ENCODE measurements at regions not wholly inside any gene's neighbourhood (a gene's known extent, or its start where the extent isn't known, plus 50 kb on each side); places are given as distances from the start of the nearest gene placed in this dataset.
"Not testable (repeated sequence)": the region's sequence is repeated elsewhere in the genome, so short reads cannot be mapped to it uniquely, and the experiment has no call there.

GRCh38 chr6:18659994-18660393, 272.8 kb downstream of the RNF144B start:
- H3K9ac ChIP-seq (ENCODE audit: low read depth in 1 of 3, low read length in 3 of 3); H3K27me3 ChIP-seq (ENCODE audit: control insufficient read depth in 3 of 3, insufficient read depth in 3 of 3, low read length in 3 of 3); H3K4me3 ChIP-seq (ENCODE audit: low read length in 3 of 3); H3K9me3 ChIP-seq (ENCODE audit: control insufficient read depth in 3 of 3, low read length in 3 of 3); H3K36me3 ChIP-seq (ENCODE audit: control insufficient read depth in 3 of 3, insufficient read depth in 3 of 3, low read length in 3 of 3); H3K4me1 ChIP-seq (ENCODE audit: control insufficient read depth in 3 of 3, insufficient read depth in 3 of 3, low read length in 3 of 3); H3K27ac ChIP-seq (ENCODE audit: low read depth, low read length): not testable (repeated sequence)

GRCh38 chr6:18663011-18663410, 275.9 kb downstream of the RNF144B start:
- Histone ChIP-seq H3K9ac (ENCODE audit: low read depth in 1 of 3, low read length in 3 of 3) (no peak overlapping the region), H3K4me3 (ENCODE audit: low read length in 3 of 3) (no peak overlapping the region), H3K4me1 (ENCODE audit: control insufficient read depth in 3 of 3, insufficient read depth in 3 of 3, low read length in 3 of 3) (no peaks in the 10 kb centered on the region), H3K27me3 (ENCODE audit: control insufficient read depth in 3 of 3, insufficient read depth in 3 of 3, low read length in 3 of 3) (no peaks in the 10 kb centered on the region), H3K27ac (ENCODE audit: low read depth, low read length) (no peak overlapping the region), H3K36me3 (ENCODE audit: control insufficient read depth in 3 of 3, insufficient read depth in 3 of 3, low read length in 3 of 3) (no peaks in the 10 kb centered on the region), H3K9me3 (ENCODE audit: control insufficient read depth in 3 of 3, low read length in 3 of 3) (no peaks in the 10 kb centered on the region)

GRCh38 chr6:18664401-18664800, 277.3 kb downstream of the RNF144B start:
- no peaks in the 10 kb centered on the region for H3K36me3 ChIP-seq (ENCODE audit: control insufficient read depth in 3 of 3, insufficient read depth in 3 of 3, low read length in 3 of 3)
- H3K27me3 ChIP-seq (ENCODE audit: control insufficient read depth in 3 of 3, insufficient read depth in 3 of 3, low read length in 3 of 3) = no peaks in the 10 kb centered on the region
- no peak overlapping the region for H3K4me3 ChIP-seq (ENCODE audit: low read length in 3 of 3)
- no peaks in the 10 kb centered on the region for H3K9me3 ChIP-seq (ENCODE audit: control insufficient read depth in 3 of 3, low read length in 3 of 3)
- H3K27ac ChIP-seq (ENCODE audit: low read depth, low read length) = no peak overlapping the region
- no peaks in the 10 kb centered on the region for H3K4me1 ChIP-seq (ENCODE audit: control insufficient read depth in 3 of 3, insufficient read depth in 3 of 3, low read length in 3 of 3)
- H3K9ac ChIP-seq (ENCODE audit: low read depth in 1 of 3, low read length in 3 of 3) = no peak overlapping the region

GRCh38 chr6:18667612-18668011, 280.5 kb downstream of the RNF144B start:
- no peaks in the 10 kb centered on the region for H3K4me1 ChIP-seq (ENCODE audit: control insufficient read depth in 3 of 3, insufficient read depth in 3 of 3, low read length in 3 of 3)

DNA sequence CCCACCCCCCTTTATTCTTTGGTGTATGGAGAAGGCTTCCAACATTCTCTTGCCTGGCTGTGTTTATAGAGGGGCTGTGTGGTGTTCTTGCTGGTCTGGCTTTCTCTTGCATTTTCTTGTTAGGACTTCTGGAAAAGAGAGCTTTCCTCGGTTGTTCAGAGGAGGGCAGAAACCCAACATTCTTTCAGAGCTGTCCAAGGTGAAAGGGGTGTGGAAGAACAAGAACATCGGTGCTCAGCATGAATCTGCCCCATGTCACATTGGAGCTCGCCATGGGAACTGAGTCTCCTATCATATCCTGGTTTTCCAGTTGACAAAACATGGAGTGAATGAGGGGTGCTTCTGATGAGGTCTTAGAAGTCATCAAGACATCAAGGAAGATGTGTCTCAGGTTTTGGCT, 281.8 kb downstream of the RNF144B start:
- no peaks in the 10 kb centered on the region for H3K36me3 ChIP-seq (ENCODE audit: control insufficient read depth in 3 of 3, insufficient read depth in 3 of 3, low read length in 3 of 3)
- H3K27me3 ChIP-seq (ENCODE audit: control insufficient read depth in 3 of 3, insufficient read depth in 3 of 3, low read length in 3 of 3) = peaks cover 0 to 4% (median 0%) of the 10 kb centered on the region in 3 donors
- H3K4me1 ChIP-seq (ENCODE audit: control insufficient read depth in 3 of 3, insufficient read depth in 3 of 3, low read length in 3 of 3) = no peaks in the 10 kb centered on the region

More at GRCh38 chr6:18667612-18668011, 280.5 kb downstream of the RNF144B start:
- H3K27me3 ChIP-seq (ENCODE audit: control insufficient read depth in 3 of 3, insufficient read depth in 3 of 3, low read length in 3 of 3) = peaks cover 0 to 4% (median 0%) of the 10 kb centered on the region in 3 donors
- H3K9me3 ChIP-seq (ENCODE audit: control insufficient read depth in 3 of 3, low read length in 3 of 3) = no peaks in the 10 kb centered on the region
- no peak overlapping the region for H3K4me3 ChIP-seq (ENCODE audit: low read length in 3 of 3)
- no peaks in the 10 kb centered on the region for H3K36me3 ChIP-seq (ENCODE audit: control insufficient read depth in 3 of 3, insufficient read depth in 3 of 3, low read length in 3 of 3)
- no peak overlapping the region for H3K27ac ChIP-seq (ENCODE audit: low read depth, low read length)
- H3K9ac ChIP-seq (ENCODE audit: low read depth in 1 of 3, low read length in 3 of 3) = no peak overlapping the region

DNA sequence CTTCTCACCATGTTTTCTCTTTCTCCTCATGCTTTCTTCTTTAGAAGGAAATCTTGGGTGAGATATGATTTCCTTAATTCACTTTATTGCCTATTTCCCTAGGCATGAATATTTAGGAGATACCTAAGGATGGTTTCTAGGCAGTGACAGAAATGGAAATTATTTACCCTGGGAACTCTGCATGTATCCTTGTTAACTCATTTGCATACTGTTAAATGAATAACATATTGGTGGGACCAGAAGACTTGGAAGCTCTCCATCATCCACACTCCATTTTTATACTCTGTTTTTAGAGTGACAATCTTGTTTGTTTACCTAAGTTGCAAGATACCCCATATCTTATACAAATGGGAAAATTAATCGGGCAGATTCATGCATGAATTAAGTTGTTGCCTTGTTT, 285.7 kb downstream of the RNF144B start:
- Histone ChIP-seq H3K27me3 (ENCODE audit: control insufficient read depth in 3 of 3, insufficient read depth in 3 of 3, low read length in 3 of 3) (peaks cover 0 to 4% (median 0%) of the 10 kb centered on the region in 3 donors), H3K36me3 (ENCODE audit: control insufficient read depth in 3 of 3, insufficient read depth in 3 of 3, low read length in 3 of 3) (no peaks in the 10 kb centered on the region), H3K4me3 (ENCODE audit: low read length in 3 of 3) (no peak overlapping the region), H3K9me3 (ENCODE audit: control insufficient read depth in 3 of 3, low read length in 3 of 3) (no peaks in the 10 kb centered on the region), H3K9ac (ENCODE audit: low read depth in 1 of 3, low read length in 3 of 3) (no peak overlapping the region), H3K27ac (ENCODE audit: low read depth, low read length) (no peak overlapping the region), H3K4me1 (ENCODE audit: control insufficient read depth in 3 of 3, insufficient read depth in 3 of 3, low read length in 3 of 3) (no peaks in the 10 kb centered on the region)

More for the DNA sequence above, 281.8 kb downstream of the RNF144B start:
- no peak overlapping the region for H3K27ac ChIP-seq (ENCODE audit: low read depth, low read length)
- no peak overlapping the region for H3K9ac ChIP-seq (ENCODE audit: low read depth in 1 of 3, low read length in 3 of 3)
- H3K9me3 ChIP-seq (ENCODE audit: control insufficient read depth in 3 of 3, low read length in 3 of 3) = no peaks in the 10 kb centered on the region
- H3K4me3 ChIP-seq (ENCODE audit: low read length in 3 of 3) = no peak overlapping the region

GRCh38 chr6:18674346-18674745, 287.2 kb downstream of the RNF144B start:
- H3K4me1 ChIP-seq (ENCODE audit: control insufficient read depth in 3 of 3, insufficient read depth in 3 of 3, low read length in 3 of 3) = no peaks in the 10 kb centered on the region
- no peak overlapping the region for H3K9ac ChIP-seq (ENCODE audit: low read depth in 1 of 3, low read length in 3 of 3)
- no peaks in the 10 kb centered on the region for H3K9me3 ChIP-seq (ENCODE audit: control insufficient read depth in 3 of 3, low read length in 3 of 3)
- no peaks in the 10 kb centered on the region for H3K36me3 ChIP-seq (ENCODE audit: control insufficient read depth in 3 of 3, insufficient read depth in 3 of 3, low read length in 3 of 3)
- H3K27ac ChIP-seq (ENCODE audit: low read depth, low read length) = no peak overlapping the region
- no peak overlapping the region for H3K4me3 ChIP-seq (ENCODE audit: low read length in 3 of 3)
- peaks cover 0 to 4% (median 0%) of the 10 kb centered on the region in 3 donors for H3K27me3 ChIP-seq (ENCODE audit: control insufficient read depth in 3 of 3, insufficient read depth in 3 of 3, low read length in 3 of 3)

- no peaks in the 10 kb centered on the region for H3K36me3 ChIP-seq (ENCODE audit: control insufficient read depth in 3 of 3, insufficient read depth in 3 of 3, low read length in 3 of 3)
- H3K27me3 ChIP-seq (ENCODE audit: control insufficient read depth in 3 of 3, insufficient read depth in 3 of 3, low read length in 3 of 3) = peaks cover 0 to 4% (median 0%) of the 10 kb centered on the region in 3 donors
- no peak overlapping the region for H3K27ac ChIP-seq (ENCODE audit: low read depth, low read length)
- H3K4me3 ChIP-seq (ENCODE audit: low read length in 3 of 3) = no peak overlapping the region
- no peaks in the 10 kb centered on the region for H3K9me3 ChIP-seq (ENCODE audit: control insufficient read depth in 3 of 3, low read length in 3 of 3)
- H3K9ac ChIP-seq (ENCODE audit: low read depth in 1 of 3, low read length in 3 of 3) = no peak overlapping the region
- no peaks in the 10 kb centered on the region for H3K4me1 ChIP-seq (ENCODE audit: control insufficient read depth in 3 of 3, insufficient read depth in 3 of 3, low read length in 3 of 3)
These were observed 288.7 kb downstream of the RNF144B start for GRCh38 chr6:18675881-18676280.

DNA sequence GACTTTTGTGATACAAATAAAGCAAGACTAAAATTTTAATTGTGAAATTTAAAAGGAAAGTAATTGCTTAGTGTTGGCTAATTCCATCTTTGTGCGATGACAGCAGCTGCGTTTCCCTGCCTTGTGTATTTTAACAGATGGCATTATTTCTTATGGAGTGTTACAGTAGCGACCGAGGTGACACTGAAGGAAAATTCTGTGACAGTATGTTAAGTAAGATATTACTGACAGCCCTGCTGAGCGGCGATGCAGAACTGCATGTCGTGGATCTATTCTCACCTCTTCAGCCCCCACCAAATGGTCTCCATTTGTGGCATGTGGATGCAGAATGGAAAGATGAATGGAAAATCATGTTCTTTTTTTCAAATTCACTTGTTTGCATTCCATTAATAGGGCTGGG, 289.4 kb downstream of the RNF144B start:
- Histone ChIP-seq H3K27me3 (ENCODE audit: control insufficient read depth in 3 of 3, insufficient read depth in 3 of 3, low read length in 3 of 3) (no peaks in the 10 kb centered on the region), H3K27ac (ENCODE audit: low read depth, low read length) (no peak overlapping the region), H3K4me1 (ENCODE audit: control insufficient read depth in 3 of 3, insufficient read depth in 3 of 3, low read length in 3 of 3) (no peaks in the 10 kb centered on the region), H3K36me3 (ENCODE audit: control insufficient read depth in 3 of 3, insufficient read depth in 3 of 3, low read length in 3 of 3) (no peaks in the 10 kb centered on the region), H3K9ac (ENCODE audit: low read depth in 1 of 3, low read length in 3 of 3) (no peak overlapping the region), H3K4me3 (ENCODE audit: low read length in 3 of 3) (no peak overlapping the region), H3K9me3 (ENCODE audit: control insufficient read depth in 3 of 3, low read length in 3 of 3) (no peaks in the 10 kb centered on the region)

DNA sequence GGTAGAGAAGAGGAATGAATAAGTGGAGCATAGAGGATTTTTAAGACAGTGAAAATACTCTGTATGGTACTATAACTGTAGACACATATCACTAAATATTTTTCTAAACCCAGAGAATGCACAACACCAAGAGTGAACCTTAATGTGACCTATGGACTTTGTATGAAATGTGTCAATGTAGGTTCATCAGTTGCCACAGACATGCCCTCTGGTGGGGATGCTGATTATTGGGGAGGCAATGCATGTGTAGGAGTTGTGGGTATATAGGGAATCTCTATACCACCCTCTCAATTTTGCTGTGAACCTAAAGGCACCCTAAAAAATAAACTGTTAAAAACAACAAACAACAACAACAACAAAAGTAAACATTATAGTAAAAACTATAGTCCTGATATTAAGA, 293.7 kb downstream of the RNF144B start:
- Histone ChIP-seq H3K27ac (ENCODE audit: low read depth, low read length) (no peak overlapping the region), H3K4me3 (ENCODE audit: low read length in 3 of 3) (no peak overlapping the region), H3K9me3 (ENCODE audit: control insufficient read depth in 3 of 3, low read length in 3 of 3) (no peaks in the 10 kb centered on the region)

More for the DNA sequence above, 293.7 kb downstream of the RNF144B start:
- H3K27me3 ChIP-seq (ENCODE audit: control insufficient read depth in 3 of 3, insufficient read depth in 3 of 3, low read length in 3 of 3) = no peaks in the 10 kb centered on the region
- peaks cover 0 to 7% (median 0%) of the 10 kb centered on the region in 3 donors for H3K4me1 ChIP-seq (ENCODE audit: control insufficient read depth in 3 of 3, insufficient read depth in 3 of 3, low read length in 3 of 3)
- no peak overlapping the region for H3K9ac ChIP-seq (ENCODE audit: low read depth in 1 of 3, low read length in 3 of 3)
- no peaks in the 10 kb centered on the region for H3K36me3 ChIP-seq (ENCODE audit: control insufficient read depth in 3 of 3, insufficient read depth in 3 of 3, low read length in 3 of 3)

Data from skeletal muscle tissue (tissue), 3 donors.